H1 (cell line): ENCODE measurements at regions not wholly inside any gene's neighbourhood (a gene's known extent, or its start where the extent isn't known, plus 50 kb on each side); places are given as distances from the start of the nearest gene placed in this dataset.

ENCODE experiments used
- CTCF ChIA-PET: fragments of 300-600 bp; sonication (Branson Sonifier 250); formaldehyde crosslinking; loops from one replicate; lab custom pipeline; 2021; ENCODE audit not compliant: partially characterized antibody; lab: Charles Lee
- POLR2A ChIA-PET: fragments of 300-600 bp; sonication (Branson Sonifier 250); formaldehyde crosslinking; loops from one replicate; lab custom pipeline; 2021; ENCODE audit warnings: inconsistent platforms; ENCODE audit not compliant: partially characterized antibody; lab: Charles Lee
- DNase-seq, 2 experiments: peaks; one replicate each; pipeline versions ENCODE4 v3.0.0 to v3.0.0-alpha.2; 2010 to 2022; ENCODE audit warnings: low spot score in 2 of 2, low read depth in 1 of 2, mixed read lengths in 1 of 2
- FAIRE-seq: peaks from 2 replicates; lab custom pipeline; 2011; peaks lifted over from hg19 to GRCh38; lab: Jason Lieb, UNC
- H2AFZ ChIP-seq: 2 replicates; pipeline ENCODE4 v1.8.1; 2012; ENCODE audit warnings: low read length, inconsistent platforms
- H2AK5ac ChIP-seq: 2 replicates; pipeline ENCODE4 v1.6.1; 2013; ENCODE audit warnings: low read depth, low read length
- H2BK120ac ChIP-seq: replicated peaks from 2 replicates; pipeline ENCODE3; 2013; ENCODE audit warnings: low read depth, low read length, inconsistent platforms
- H2BK12ac ChIP-seq: 2 replicates; pipeline ENCODE4 v1.6.1; 2013; ENCODE audit warnings: low read depth, low read length
- H2BK15ac ChIP-seq: 2 replicates; pipeline ENCODE4 v1.6.1; 2013; ENCODE audit warnings: low read length
- H2BK20ac ChIP-seq: 2 replicates; pipeline ENCODE4 v1.6.1; 2013; ENCODE audit warnings: low read length
- H2BK5ac ChIP-seq: 2 replicates; pipeline ENCODE4 v1.6.1; 2013; ENCODE audit warnings: low read depth, low read length
- H3K14ac ChIP-seq: 2 replicates; pipeline ENCODE4 v1.6.1; 2013; ENCODE audit warnings: inconsistent platforms; ENCODE audit not compliant: insufficient read length
- H3K18ac ChIP-seq: 2 replicates; pipeline ENCODE4 v1.6.1; 2013; ENCODE audit warnings: low read length; ENCODE audit errors: extremely low read depth
- H3K23ac ChIP-seq: 2 replicates; pipeline ENCODE4 v1.6.1; 2013; ENCODE audit warnings: inconsistent platforms; ENCODE audit not compliant: insufficient read length
- H3K23me2 ChIP-seq: 2 replicates; pipeline ENCODE4 v1.6.1; 2013; ENCODE audit warnings: low read depth, low read length
- H3K27ac ChIP-seq: 2 replicates; pipeline ENCODE4 v1.6.1; 2011; ENCODE audit warnings: low read depth, low read length, inconsistent platforms
- H3K27me3 ChIP-seq, 4 experiments: replicated peaks in 1 of 4; 1 replicate in 1 of 4; 2 replicates in 3 of 4; pipeline versions ENCODE4 v1.6.1 to v1.8.1; 2011 to 2013; ENCODE audit warnings: low read length in 3 of 4, mild to moderate bottlenecking in 3 of 4, inconsistent platforms in 2 of 4, mixed read lengths in 2 of 4, moderate library complexity in 1 of 4; ENCODE audit not compliant: control insufficient read depth in 3 of 4, insufficient read depth in 3 of 4; ENCODE audit errors: extremely low read depth in 1 of 4
- H3K36me3 ChIP-seq, 4 experiments: 2 replicates each; pipeline versions ENCODE4 v1.6.1 to v1.8.1; 2011 to 2013; ENCODE audit warnings: mild to moderate bottlenecking in 4 of 4, low read length in 3 of 4, moderate library complexity in 2 of 4, control low read depth in 1 of 4, inconsistent platforms in 1 of 4; ENCODE audit not compliant: insufficient read depth in 4 of 4, control insufficient read depth in 2 of 4
- H3K4ac ChIP-seq: replicated peaks from 2 replicates; pipeline ENCODE3; 2013; ENCODE audit warnings: low read length, low read depth, mixed read lengths, inconsistent platforms; ENCODE audit not compliant: insufficient read length
- H3K4me1 ChIP-seq, 4 experiments: replicated peaks in 1 of 4; 1 replicate in 1 of 4; 2 replicates in 3 of 4; pipeline versions ENCODE4 v1.6.1 to v1.8.1; 2011 to 2013; ENCODE audit warnings: low read length in 3 of 4, inconsistent platforms in 2 of 4, mixed read lengths in 1 of 4; ENCODE audit not compliant: insufficient read depth in 4 of 4, control insufficient read depth in 3 of 4
- H3K4me2 ChIP-seq, 2 experiments: 2 replicates each; pipeline versions ENCODE4 v1.6.1 to v1.8.1; 2011 to 2013; ENCODE audit warnings: low read depth in 2 of 2, low read length in 2 of 2, control low read depth in 1 of 2, inconsistent platforms in 1 of 2, mild to moderate bottlenecking in 1 of 2; ENCODE audit not compliant: insufficient read depth in 1 of 2
- H3K4me3 ChIP-seq, 4 experiments: fragments of 200-600, 300-600 bp in 1 of 4; sonication (generic), shearing (Covaris generic), sonication (Bioruptor Twin) in 1 of 4; 2 replicates each; pipeline versions ENCODE4 v1.5.1 to v1.8.1; 2011 to 2016; ENCODE audit warnings: low read length in 4 of 4, low read depth in 3 of 4, control low read depth in 2 of 4, inconsistent platforms in 2 of 4, mild to moderate bottlenecking in 2 of 4, mixed read lengths in 1 of 4, moderate library complexity in 1 of 4; ENCODE audit not compliant: insufficient read depth in 2 of 4; ENCODE audit errors: extremely low read depth in 1 of 4
- H3K56ac ChIP-seq: replicated peaks from 2 replicates; pipeline ENCODE3; 2013; ENCODE audit warnings: low read depth, mild to moderate bottlenecking, mixed read lengths, low read length, inconsistent platforms; ENCODE audit not compliant: insufficient read length
- H3K79me1 ChIP-seq: 2 replicates; pipeline ENCODE4 v1.6.1; 2013; ENCODE audit warnings: low read depth, low read length, control low read depth
- H3K79me2 ChIP-seq, 2 experiments: 2 replicates each; pipeline versions ENCODE4 v1.6.1 to v1.8.1; 2012 to 2013; ENCODE audit warnings: low read length in 2 of 2, mild to moderate bottlenecking in 2 of 2, inconsistent platforms in 1 of 2; ENCODE audit not compliant: insufficient read depth in 2 of 2, control insufficient read depth in 1 of 2
- H3K9ac ChIP-seq, 4 experiments: replicated peaks in 1 of 4; 1 replicate in 1 of 4; 2 replicates in 3 of 4; pipeline versions ENCODE4 v1.6.1 to v1.8.1; 2011 to 2013; ENCODE audit warnings: low read depth in 3 of 4, low read length in 3 of 4, control low read depth in 2 of 4, mild to moderate bottlenecking in 2 of 4, moderate library complexity in 2 of 4, inconsistent platforms in 1 of 4; ENCODE audit errors: extremely low read depth in 1 of 4
- H3K9me3 ChIP-seq, 2 experiments: 2 replicates each; pipeline versions ENCODE4 v1.6.1 to v1.8.1; 2012 to 2013; ENCODE audit warnings: mild to moderate bottlenecking in 2 of 2, moderate library complexity in 2 of 2, control low read depth in 1 of 2, inconsistent platforms in 1 of 2, low read depth in 1 of 2, low read length in 1 of 2, mixed read lengths in 1 of 2; ENCODE audit not compliant: insufficient read depth in 2 of 2
- H4K20me1 ChIP-seq, 2 experiments: replicated peaks in 1 of 2; 2 replicates each; pipeline versions ENCODE3 to v1.8.1; 2011 to 2013; ENCODE audit warnings: inconsistent platforms in 2 of 2, low read length in 2 of 2, mild to moderate bottlenecking in 1 of 2; ENCODE audit not compliant: insufficient read depth in 2 of 2, control insufficient read depth in 1 of 2
- H4K5ac ChIP-seq: 2 replicates; pipeline ENCODE4 v1.6.1; 2013; ENCODE audit warnings: low read length, low read depth, mixed read lengths, inconsistent platforms; ENCODE audit not compliant: insufficient read length
- H4K8ac ChIP-seq: 2 replicates; pipeline ENCODE4 v1.8.0; 2013; ENCODE audit warnings: mild to moderate bottlenecking, moderate library complexity, low read length, inconsistent platforms; ENCODE audit not compliant: insufficient read depth; ENCODE audit errors: extremely low read depth
- H4K91ac ChIP-seq: replicated peaks from 2 replicates; pipeline ENCODE3; 2013; ENCODE audit warnings: low read length, mixed read lengths, inconsistent platforms; ENCODE audit not compliant: insufficient read length
- GTF2F1 ChIP-seq: IDR thresholded peaks from 2 replicates; pipeline ENCODE4 v1.6.1; 2012; ENCODE audit warnings: low read depth, low read length, improper control_type of control experiment, borderline replicate concordance
- WGBS, 2 experiments: shearing (Covaris generic) in 1 of 2; methylation state at CpG; one replicate each; pipeline versions ENCODE4 v1.1.6 to v1.1.7; 2013 to 2015; ENCODE audit warnings: low lambda C conversion rate in 2 of 2, mixed read lengths in 2 of 2, inconsistent platforms in 1 of 2, low coverage in 1 of 2, missing lambda C conversion rate in 1 of 2; ENCODE audit not compliant: insufficient replicate concordance in 2 of 2, insufficient coverage in 1 of 2, insufficient read length in 1 of 2; ENCODE audit errors: extremely low coverage in 1 of 2, missing lambda C conversion rate in 1 of 2; 5-methylcytosine and 5-hydroxymethylcytosine counted together

- Histone ChIP-seq H3K79me1 (no peaks in the 10 kb centered on the region), H2BK120ac (no peak overlapping the region), H3K18ac (no peak overlapping the region), H3K79me2 (no peaks in the 10 kb centered on the region), H3K27ac (no peak overlapping the region), H4K20me1 (no peaks in the 10 kb centered on the region), H3K9ac (no peak overlapping the region), H2BK5ac (no peak overlapping the region), H2BK15ac (peak overlapping the region; percentile 65; the same call in 1 of the 2 replicates), H3K4ac (no peak overlapping the region), H3K23ac (no peak overlapping the region), H4K91ac (no peak overlapping the region), H2BK20ac (no peak overlapping the region), H4K8ac (no peak overlapping the region), H4K5ac (no peak overlapping the region), H3K9me3 (no peaks in the 10 kb centered on the region), H3K23me2 (0 out of 2 replicates have a peak, but pooled peaks cover 2% of the 10 kb centered on the region), H3K14ac (no peak overlapping the region), H2AFZ (no peak overlapping the region), H2AK5ac (no peak overlapping the region), H3K4me2 (no peak overlapping the region), H3K4me3 (no peak overlapping the region), H3K36me3 (no peaks in the 10 kb centered on the region), H3K27me3 (peaks cover 0 to 1% (median 0%) of the 10 kb centered on the region in 4 experiments; a peak in 1 of 7 replicates), H3K56ac (no peak overlapping the region), H3K4me1 (no peaks in the 10 kb centered on the region), H2BK12ac (no peak overlapping the region)
- POLR2A ChIA-PET: no interaction called here
- WGBS, 2 experiments: 87% methylated on average over 7 of the region's 7 CpGs; no CpG with 5 or more reads in 1 of the 2 experiments
- FAIRE-seq (no peak), DNase-seq (peak in 1 of 2 experiments; percentile 28)
- CTCF ChIA-PET: interaction anchor here (1.0 kb wide), 1 partner anchor 10 kb away, joined by 4 read pairs; no protein-coding TSS in a partner anchor
- TF ChIP-seq GTF2F1: no peak
Observed at GRCh38 chr5:1681955-1682354, 117.7 kb downstream of the MRPL36 start.
